GM12892 (cell line): ENCODE measurements at regions not wholly inside any gene's neighbourhood (a gene's known extent, or its start where the extent isn't known, plus 50 kb on each side); places are given as distances from the start of the nearest gene placed in this dataset.

Experiments used
- DNase-seq: peaks from one replicate; pipeline ENCODE4 v3.0.0; 2011; ENCODE audit not compliant: insufficient read length
- FAIRE-seq: peaks from 2 replicates; lab custom pipeline; 2011; peaks lifted over from hg19 to GRCh38; lab: Jason Lieb, UNC
- POLR2A ChIP-seq: IDR thresholded peaks from 2 replicates; pipeline ENCODE4 v1.6.1; 2011; ENCODE audit warnings: low read depth, low read length, control low read depth
- POLR2AphosphoS5 ChIP-seq: IDR thresholded peaks from 2 replicates; pipeline ENCODE4 v1.6.1; 2011; ENCODE audit warnings: low read depth, low read length, control low read depth
- TAF1 ChIP-seq: IDR thresholded peaks from 2 replicates; pipeline ENCODE4 v1.6.1; 2011; ENCODE audit warnings: low read depth, mild to moderate bottlenecking, control low read depth, low read length, borderline replicate concordance

- DNase-seq (no peak), FAIRE-seq (no peak)
- TF ChIP-seq POLR2A (no peak), POLR2AphosphoS5 (no peak)
These were observed 231.1 kb upstream of the SDK2 start for GRCh38 chr17:73875346-73875745.

- DNase-seq (no peak), FAIRE-seq (no peak)
- TF ChIP-seq POLR2A (no peak), POLR2AphosphoS5 (no peak), TAF1 (no peak)
These were observed 233.7 kb upstream of the SDK2 start for GRCh38 chr17:73877962-73878361.

- FAIRE-seq (no peak), DNase-seq (no peak)
- TF ChIP-seq POLR2A (no peak), TAF1 (no peak), POLR2AphosphoS5 (no peak)
These were observed 234.7 kb upstream of the SDK2 start for GRCh38 chr17:73878923-73879322.

GRCh38 chr17:73879987-73880386, 235.7 kb upstream of the SDK2 start:
- FAIRE-seq (no peak), DNase-seq (no peak)
- TF ChIP-seq POLR2AphosphoS5 (no peak), TAF1 (no peak), POLR2A (no peak)

GRCh38 chr17:73882590-73882989, 238.3 kb upstream of the SDK2 start:
- DNase-seq (no peak), FAIRE-seq (no peak)
- TF ChIP-seq POLR2AphosphoS5 (no peak), POLR2A (no peak), TAF1 (no peak)

GRCh38 chr17:73883175-73883574, 238.9 kb upstream of the SDK2 start:
- TF ChIP-seq TAF1 = no peak

GRCh38 chr17:73887739-73888138, 243.5 kb upstream of the SDK2 start:
- DNase-seq (no peak), FAIRE-seq (no peak)
- TF ChIP-seq TAF1 (no peak), POLR2AphosphoS5 (no peak), POLR2A (no peak)

More at GRCh38 chr17:73883175-73883574, 238.9 kb upstream of the SDK2 start:
- DNase-seq (no peak), FAIRE-seq (no peak)

GRCh38 chr17:73888862-73889261, 244.6 kb upstream of the SDK2 start:
- TF ChIP-seq POLR2A (no peak), TAF1 (no peak), POLR2AphosphoS5 (no peak)
- FAIRE-seq = no peak
- no peak for DNase-seq

GRCh38 chr17:73889439-73889838, 245.2 kb upstream of the SDK2 start:
- DNase-seq (no peak), FAIRE-seq (no peak)
- TF ChIP-seq POLR2A (no peak), TAF1 (no peak)

- FAIRE-seq (no peak), DNase-seq (no peak)
- TF ChIP-seq POLR2A (no peak), TAF1 (no peak), POLR2AphosphoS5 (no peak)
These were observed 246.7 kb upstream of the SDK2 start for GRCh38 chr17:73890831-73891405.

- DNase-seq (no peak), FAIRE-seq (no peak)
- no peak for TF ChIP-seq TAF1
- no peak for TF ChIP-seq POLR2AphosphoS5
- TF ChIP-seq POLR2A = no peak
These were observed 250.9 kb upstream of the SDK2 start for GRCh38 chr17:73895157-73895556.

- DNase-seq (no peak), FAIRE-seq (no peak)
- TF ChIP-seq TAF1 = no peak
- no peak for TF ChIP-seq POLR2A
- TF ChIP-seq POLR2AphosphoS5 = no peak
These were observed 252.7 kb upstream of the SDK2 start for GRCh38 chr17:73896966-73897365.

GRCh38 chr17:73899839-73900238, 255.6 kb upstream of the SDK2 start:
- no peak for TF ChIP-seq POLR2AphosphoS5
- TF ChIP-seq POLR2A = no peak
- no peak for TF ChIP-seq TAF1
- FAIRE-seq (no peak), DNase-seq (no peak)
